ENCODE measurements at regions not wholly inside any gene's neighbourhood (a gene's known extent, or its start where the extent isn't known, plus 50 kb on each side); places are given as distances from the start of the nearest gene placed in this dataset.
A peak's percentile ranks its signal among the peaks of the same experiment; 100 is the strongest.

DNA sequence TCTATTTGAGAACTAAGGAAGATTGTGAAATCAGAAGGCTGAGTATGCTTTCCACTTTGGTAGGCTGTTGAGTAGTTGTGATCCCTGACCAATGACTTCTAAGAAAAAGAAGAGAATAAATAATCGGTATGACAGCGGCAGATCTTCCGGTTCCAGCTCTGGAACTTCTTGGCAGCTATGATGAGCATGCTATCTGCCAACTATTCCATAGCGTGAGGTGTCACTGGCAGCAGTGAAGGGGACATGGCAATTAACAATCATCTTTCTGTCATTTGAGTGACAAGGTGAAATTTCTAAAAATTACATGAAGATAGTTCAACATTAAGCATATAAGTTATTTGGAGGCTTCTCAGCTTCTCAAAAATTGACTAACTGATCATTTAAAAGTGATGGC lies 140.1 kb upstream of the NETO1 start:
- DNase-seq (ENCODE audit: low spot score): no peak
- TF ChIP-seq, protein P1, sequence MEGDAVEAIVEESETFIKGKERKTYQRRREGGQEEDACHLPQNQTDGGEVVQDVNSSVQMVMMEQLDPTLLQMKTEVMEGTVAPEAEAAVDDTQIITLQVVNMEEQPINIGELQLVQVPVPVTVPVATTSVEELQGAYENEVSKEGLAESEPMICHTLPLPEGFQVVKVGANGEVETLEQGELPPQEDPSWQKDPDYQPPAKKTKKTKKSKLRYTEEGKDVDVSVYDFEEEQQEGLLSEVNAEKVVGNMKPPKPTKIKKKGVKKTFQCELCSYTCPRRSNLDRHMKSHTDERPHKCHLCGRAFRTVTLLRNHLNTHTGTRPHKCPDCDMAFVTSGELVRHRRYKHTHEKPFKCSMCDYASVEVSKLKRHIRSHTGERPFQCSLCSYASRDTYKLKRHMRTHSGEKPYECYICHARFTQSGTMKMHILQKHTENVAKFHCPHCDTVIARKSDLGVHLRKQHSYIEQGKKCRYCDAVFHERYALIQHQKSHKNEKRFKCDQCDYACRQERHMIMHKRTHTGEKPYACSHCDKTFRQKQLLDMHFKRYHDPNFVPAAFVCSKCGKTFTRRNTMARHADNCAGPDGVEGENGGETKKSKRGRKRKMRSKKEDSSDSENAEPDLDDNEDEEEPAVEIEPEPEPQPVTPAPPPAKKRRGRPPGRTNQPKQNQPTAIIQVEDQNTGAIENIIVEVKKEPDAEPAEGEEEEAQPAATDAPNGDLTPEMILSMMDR (IDR thresholded peaks at IDR 0.05; ENCODE audit: extremely low read depth, missing control alignments): no peak

DNA sequence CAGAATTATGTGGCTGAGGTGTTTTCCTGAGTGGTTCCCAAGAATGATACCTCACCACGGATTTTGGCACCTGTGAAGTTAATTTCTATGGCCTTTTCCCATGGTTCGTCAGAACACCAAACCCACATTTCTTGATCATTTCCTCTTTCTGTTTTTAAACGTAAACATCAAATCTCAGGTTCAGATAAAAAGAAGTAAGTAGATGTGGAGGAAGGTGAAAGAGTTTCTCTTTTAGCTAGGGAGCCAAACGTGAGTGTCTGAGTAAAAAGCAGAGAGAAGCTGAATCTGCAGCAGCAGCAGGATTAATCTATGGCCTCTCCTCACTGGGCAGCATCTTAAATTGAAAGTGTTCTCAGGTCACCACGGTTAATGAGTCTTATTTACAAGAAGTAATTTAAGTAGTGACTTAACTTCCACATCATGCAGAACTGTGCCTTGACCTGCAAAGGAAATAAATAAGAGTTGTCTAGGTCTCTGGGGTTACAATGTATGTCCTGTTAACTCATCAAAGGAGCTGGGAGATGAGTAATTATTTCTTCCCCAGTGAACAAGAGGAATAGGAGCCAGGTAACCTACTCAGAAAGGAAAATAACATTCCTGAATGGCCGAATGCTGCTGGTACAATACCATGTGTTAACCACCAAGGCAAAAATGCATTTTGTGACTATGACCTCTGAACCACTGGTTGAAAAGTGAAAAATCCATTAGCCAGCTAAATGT lies 139.6 kb upstream of the NETO1 start:
- TF ChIP-seq, protein P1 (IDR thresholded peaks at IDR 0.05; ENCODE audit: extremely low read depth, missing control alignments): no peak
- peak; percentile 7 for DNase-seq (ENCODE audit: low spot score)

- TF ChIP-seq, protein P1 (IDR thresholded peaks at IDR 0.05; ENCODE audit: extremely low read depth, missing control alignments): no peak
- no peak for DNase-seq (ENCODE audit: low spot score)
These were observed 138.5 kb upstream of the NETO1 start for GRCh38 chr18:73006331-73006730.

DNA sequence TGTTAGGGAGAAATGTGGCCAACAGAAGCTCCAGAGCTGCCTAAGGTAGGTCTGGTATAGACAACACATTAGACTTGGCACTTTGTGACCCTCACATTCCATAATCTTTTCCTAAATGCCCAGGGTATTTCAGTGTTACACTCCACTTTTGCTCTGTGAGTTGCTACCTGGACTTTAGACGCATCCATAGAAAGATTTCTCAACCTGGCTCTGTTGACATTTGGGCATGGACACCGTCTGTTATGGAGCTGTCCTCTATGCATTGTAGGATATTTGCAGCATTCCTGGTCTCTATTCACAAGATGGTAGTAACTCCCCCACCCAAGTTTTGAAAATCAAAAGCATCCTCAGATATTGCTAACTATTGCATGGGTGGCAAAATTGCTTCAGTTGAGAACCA lies 136.5 kb upstream of the NETO1 start:
- no peak for DNase-seq (ENCODE audit: low spot score)
- TF ChIP-seq, protein P1 (IDR thresholded peaks at IDR 0.05; ENCODE audit: extremely low read depth, missing control alignments): no peak

DNA sequence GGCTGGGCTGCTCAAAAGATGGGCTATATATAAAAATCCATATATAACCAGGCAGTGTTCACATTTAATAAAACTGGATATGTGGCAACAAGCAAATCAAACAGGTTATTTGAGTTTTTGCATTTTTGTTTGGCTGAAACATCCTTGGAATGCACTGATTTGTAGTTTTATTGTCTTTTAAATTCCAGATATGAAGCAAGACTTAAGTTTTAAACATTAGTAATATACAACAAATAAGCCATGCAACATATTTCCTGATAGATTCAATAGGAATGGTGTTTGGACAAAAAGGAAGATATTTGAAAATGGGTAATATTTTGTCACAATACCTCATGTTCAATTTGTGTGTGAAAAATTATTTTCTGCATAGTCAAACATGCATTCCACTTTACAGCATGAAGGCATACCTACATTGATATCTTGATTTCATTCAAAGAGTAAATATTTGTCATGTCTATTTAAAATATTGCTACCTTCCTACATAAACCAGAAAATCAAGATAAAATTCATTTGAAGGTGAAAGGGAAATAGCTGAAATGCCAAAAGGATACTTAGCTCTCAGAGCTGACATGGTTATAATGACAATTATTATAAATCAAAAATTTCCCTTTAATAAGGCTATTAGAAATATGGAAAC lies 132.3 kb upstream of the NETO1 start:
- TF ChIP-seq, protein P1 (IDR thresholded peaks at IDR 0.05; ENCODE audit: extremely low read depth, missing control alignments): no peak
- no peak for DNase-seq (ENCODE audit: low spot score)

GRCh38 chr18:72995558-72995957 lies 127.8 kb upstream of the NETO1 start:
- DNase-seq (ENCODE audit: low spot score): no peak
- TF ChIP-seq, protein P1 (IDR thresholded peaks at IDR 0.05; ENCODE audit: extremely low read depth, missing control alignments): no peak

- no peak for DNase-seq (ENCODE audit: low spot score)
- TF ChIP-seq, protein P1 (IDR thresholded peaks at IDR 0.05; ENCODE audit: extremely low read depth, missing control alignments): no peak
These were observed 125.5 kb upstream of the NETO1 start for GRCh38 chr18:72993250-72993649.
